BLaER1 treated with 17β-estradiol and CSF1 and Interleukin-3, amounts not matched to agents 10 nM and 100 nM (cell line): ENCODE measurements at regions not wholly inside any gene's neighbourhood (a gene's known extent, or its start where the extent isn't known, plus 50 kb on each side); places are given as distances from the start of the nearest gene placed in this dataset.

Experiments
- H3K27ac ChIP-seq, 11 experiments: shearing (Covaris generic); formaldehyde crosslinking; 2 replicates each; pipeline ENCODE4 v1.8.1; 2022
- H3K27me3 ChIP-seq, 11 experiments: shearing (Covaris generic); formaldehyde crosslinking; 2 replicates each; pipeline ENCODE4 v1.8.1; 2022
- H3K36me3 ChIP-seq, 11 experiments: shearing (Covaris generic); formaldehyde crosslinking; 2 replicates each; pipeline ENCODE4 v1.8.1; 2022
- H3K4me1 ChIP-seq, 10 experiments: shearing (Covaris generic); formaldehyde crosslinking; 2 replicates each; pipeline ENCODE4 v1.8.1; 2022
- H3K4me2 ChIP-seq, 11 experiments: shearing (Covaris generic); formaldehyde crosslinking; 2 replicates each; pipeline ENCODE4 v1.8.1; 2022
- H3K4me3 ChIP-seq, 10 experiments: shearing (Covaris generic); formaldehyde crosslinking; 2 replicates each; pipeline ENCODE4 v1.8.1; 2022
- H3K9ac ChIP-seq, 11 experiments: shearing (Covaris generic); formaldehyde crosslinking; 2 replicates each; pipeline ENCODE4 v1.8.1; 2022
- H3K9me3 ChIP-seq, 11 experiments: shearing (Covaris generic); formaldehyde crosslinking; replicated peaks in 1 of 11; 2 replicates each; pipeline ENCODE4 v1.8.1; 2022
- H4K20me1 ChIP-seq, 11 experiments: shearing (Covaris generic); formaldehyde crosslinking; 2 replicates each; pipeline ENCODE4 v1.8.1; 2022
- Cebpa-rat ChIP-seq, 11 experiments: shearing (Covaris generic); IDR thresholded peaks; 2 replicates each; pipeline ENCODE4 v1.8.1; 2022

DNA sequence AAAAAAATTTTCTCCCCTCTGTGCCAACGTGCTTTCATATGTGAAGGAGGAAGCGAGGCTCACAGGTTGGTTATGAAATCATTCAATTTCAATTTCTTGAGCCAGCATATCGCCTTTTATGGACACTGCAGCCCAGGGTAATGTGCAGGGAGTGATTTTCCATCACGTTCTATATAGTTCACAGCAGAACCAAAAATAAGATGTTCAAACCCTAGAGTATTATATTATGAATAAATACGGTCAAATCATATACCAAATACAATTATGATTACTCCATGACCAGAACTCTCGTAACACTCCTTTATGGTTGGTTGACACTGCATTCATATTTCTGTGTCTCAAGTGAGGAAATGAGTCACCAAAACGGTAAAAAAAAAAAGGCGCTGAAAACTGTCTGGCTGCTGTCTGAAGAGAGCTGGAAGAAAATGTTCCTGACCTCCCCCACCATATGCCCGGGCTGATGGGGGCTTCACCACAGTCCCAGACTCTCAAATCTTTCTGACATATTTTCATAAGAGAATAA, 75.8 kb upstream of the UBAC2 start:
- H3K27ac ChIP-seq: peak overlapping the region in 8 of 11 experiments; percentile 50 to 92 (median 76); a peak in 16 of 22 replicates
- no peaks in the 10 kb centered on the region for H4K20me1 ChIP-seq
- no peaks in the 10 kb centered on the region for H3K36me3 ChIP-seq
- peak overlapping the region; percentile 55 to 90 (median 76) for H3K4me2 ChIP-seq
- H3K4me3 ChIP-seq: peak overlapping the region in 4 of 10 experiments; percentile 6 to 43 (median 30); a peak in 5 of 20 replicates
- H3K27me3 ChIP-seq: peaks cover 0 to 95% (median 0%) of the 10 kb centered on the region in 11 experiments; a peak in 7 of 22 replicates
- peaks cover 17 to 40% (median 32%) of the 10 kb centered on the region in 10 experiments for H3K4me1 ChIP-seq
- peak overlapping the region in 8 of 11 experiments; percentile 7 to 68 (median 56); a peak in 13 of 22 replicates for H3K9ac ChIP-seq
- TF ChIP-seq Cebpa-rat (IDR thresholded peaks at IDR 0.05): peak in 2 of 11 experiments; percentile 23 to 49; a peak in 3 of 22 replicates
- H3K9me3 ChIP-seq: peaks cover 0 to 18% (median 5%) of the 10 kb centered on the region in 11 experiments; a peak in 8 of 22 replicates

- Histone ChIP-seq H3K27ac (peak overlapping the region in 8 of 11 experiments; percentile 50 to 92 (median 76); a peak in 16 of 22 replicates), H3K9ac (peak overlapping the region in 8 of 11 experiments; percentile 7 to 68 (median 56); a peak in 12 of 22 replicates), H3K36me3 (no peaks in the 10 kb centered on the region), H3K4me3 (no peak overlapping the region), H4K20me1 (no peaks in the 10 kb centered on the region; a peak in 1 of 22 replicates), H3K4me2 (peak overlapping the region; percentile 55 to 90 (median 76); a peak in 21 of 22 replicates), H3K27me3 (peaks cover 0 to 98% (median 0%) of the 10 kb centered on the region in 11 experiments; a peak in 7 of 22 replicates), H3K4me1 (peaks cover 17 to 40% (median 32%) of the 10 kb centered on the region in 10 experiments), H3K9me3 (peaks cover 0 to 13% (median 0%) of the 10 kb centered on the region in 11 experiments; a peak in 5 of 22 replicates)
- no peak for TF ChIP-seq Cebpa-rat (IDR thresholded peaks at IDR 0.05)
Measured at GRCh38 chr13:99125326-99125915, 75.2 kb upstream of the UBAC2 start.

- Histone ChIP-seq H3K9me3 (peaks cover 0 to 13% (median 0%) of the 10 kb centered on the region in 11 experiments; a peak in 5 of 22 replicates), H4K20me1 (no peaks in the 10 kb centered on the region; a peak in 1 of 22 replicates), H3K4me2 (no peak overlapping the region), H3K27me3 (peaks cover 0 to 99% (median 0%) of the 10 kb centered on the region in 11 experiments; a peak in 7 of 22 replicates), H3K36me3 (no peaks in the 10 kb centered on the region), H3K9ac (no peak overlapping the region), H3K4me1 (peaks cover 17 to 43% (median 33%) of the 10 kb centered on the region in 10 experiments), H3K4me3 (no peak overlapping the region), H3K27ac (peak overlapping the region in 3 of 11 experiments; percentile 83 to 92 (median 85); a peak in 3 of 22 replicates)
- TF ChIP-seq Cebpa-rat (IDR thresholded peaks at IDR 0.05): no peak
Measured at GRCh38 chr13:99126821-99127220, 73.8 kb upstream of the UBAC2 start.

- Histone ChIP-seq H3K4me2 (peak overlapping the region in 5 of 11 experiments; percentile 10 to 27 (median 16); a peak in 4 of 22 replicates), H3K4me1 (peaks cover 15 to 47% (median 30%) of the 10 kb centered on the region in 10 experiments), H3K27ac (no peak overlapping the region), H3K36me3 (no peaks in the 10 kb centered on the region), H3K27me3 (peaks cover 0 to 99% (median 0%) of the 10 kb centered on the region in 11 experiments; a peak in 7 of 22 replicates), H3K4me3 (no peak overlapping the region), H4K20me1 (peaks cover 0 to 15% (median 0%) of the 10 kb centered on the region in 11 experiments; a peak in 2 of 22 replicates), H3K9me3 (peaks cover 0 to 13% (median 0%) of the 10 kb centered on the region in 11 experiments; a peak in 5 of 22 replicates), H3K9ac (no peak overlapping the region)
- TF ChIP-seq Cebpa-rat (IDR thresholded peaks at IDR 0.05): no peak
Measured at GRCh38 chr13:99129050-99129449, 71.6 kb upstream of the UBAC2 start.

DNA sequence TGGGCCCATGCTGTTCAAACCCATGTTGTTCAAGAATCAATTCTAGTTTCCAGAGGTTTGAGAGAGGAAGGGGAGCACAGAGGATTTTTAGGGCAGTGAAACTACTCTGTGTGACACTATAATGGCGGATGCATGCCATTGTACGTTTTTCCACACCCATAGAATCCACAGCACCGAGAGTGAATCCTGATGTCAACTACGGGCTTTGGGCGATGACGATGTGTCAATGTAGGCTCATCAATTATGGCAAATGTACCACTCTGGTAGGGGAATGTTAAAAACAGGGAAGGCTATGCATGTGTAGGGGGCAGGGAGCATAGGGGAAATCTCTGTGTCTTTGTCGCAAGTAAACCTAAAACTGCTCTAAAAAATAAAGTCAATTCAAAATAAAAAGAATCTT, 70.7 kb upstream of the UBAC2 start:
- no peak for TF ChIP-seq Cebpa-rat (IDR thresholded peaks at IDR 0.05)
- H3K27ac ChIP-seq: no peak overlapping the region
- peaks cover 6 to 38% (median 21%) of the 10 kb centered on the region in 10 experiments for H3K4me1 ChIP-seq
- H3K4me2 ChIP-seq: no peak overlapping the region
- peaks cover 0 to 13% (median 0%) of the 10 kb centered on the region in 11 experiments; a peak in 5 of 22 replicates for H3K9me3 ChIP-seq
- H3K36me3 ChIP-seq: no peaks in the 10 kb centered on the region
- peaks cover 0 to 15% (median 0%) of the 10 kb centered on the region in 11 experiments; a peak in 2 of 22 replicates for H4K20me1 ChIP-seq
- no peak overlapping the region for H3K4me3 ChIP-seq
- H3K27me3 ChIP-seq: peaks cover 0 to 99% (median 0%) of the 10 kb centered on the region in 11 experiments; a peak in 7 of 22 replicates
- no peak overlapping the region for H3K9ac ChIP-seq

GRCh38 chr13:99131410-99131809, 69.2 kb upstream of the UBAC2 start:
- Histone ChIP-seq H3K4me3 (no peak overlapping the region), H4K20me1 (peaks cover 0 to 27% (median 0%) of the 10 kb centered on the region in 11 experiments; a peak in 3 of 22 replicates), H3K27me3 (peaks cover 0 to 100% (median 0%) of the 10 kb centered on the region in 11 experiments; a peak in 8 of 22 replicates), H3K4me2 (peak overlapping the region in 3 of 11 experiments; percentile 12 to 71 (median 60); a peak in 4 of 22 replicates), H3K4me1 (peaks cover 0 to 30% (median 11%) of the 10 kb centered on the region in 10 experiments; a peak in 11 of 20 replicates), H3K9ac (no peak overlapping the region), H3K9me3 (peaks cover 0 to 10% (median 0%) of the 10 kb centered on the region in 11 experiments; a peak in 5 of 22 replicates), H3K36me3 (no peaks in the 10 kb centered on the region), H3K27ac (no peak overlapping the region)
- no peak for TF ChIP-seq Cebpa-rat (IDR thresholded peaks at IDR 0.05)

- no peak overlapping the region; a peak in 1 of 22 replicates for H3K9ac ChIP-seq
- H3K27ac ChIP-seq: no peak overlapping the region; a peak in 1 of 22 replicates
- TF ChIP-seq Cebpa-rat (IDR thresholded peaks at IDR 0.05): no peak
- H4K20me1 ChIP-seq: peaks cover 0 to 36% (median 0%) of the 10 kb centered on the region in 11 experiments; a peak in 4 of 22 replicates
- peaks cover 0 to 100% (median 0%) of the 10 kb centered on the region in 11 experiments; a peak in 8 of 22 replicates for H3K27me3 ChIP-seq
- H3K4me1 ChIP-seq: peaks cover 0 to 30% (median 11%) of the 10 kb centered on the region in 10 experiments; a peak in 11 of 20 replicates
- peaks cover 0 to 10% (median 0%) of the 10 kb centered on the region in 11 experiments; a peak in 5 of 22 replicates for H3K9me3 ChIP-seq
- H3K36me3 ChIP-seq: no peaks in the 10 kb centered on the region
- peak overlapping the region in 7 of 11 experiments; percentile 12 to 71 (median 40); a peak in 13 of 22 replicates for H3K4me2 ChIP-seq
- no peak overlapping the region for H3K4me3 ChIP-seq
Measured at GRCh38 chr13:99132295-99132835, 68.3 kb upstream of the UBAC2 start.

DNA sequence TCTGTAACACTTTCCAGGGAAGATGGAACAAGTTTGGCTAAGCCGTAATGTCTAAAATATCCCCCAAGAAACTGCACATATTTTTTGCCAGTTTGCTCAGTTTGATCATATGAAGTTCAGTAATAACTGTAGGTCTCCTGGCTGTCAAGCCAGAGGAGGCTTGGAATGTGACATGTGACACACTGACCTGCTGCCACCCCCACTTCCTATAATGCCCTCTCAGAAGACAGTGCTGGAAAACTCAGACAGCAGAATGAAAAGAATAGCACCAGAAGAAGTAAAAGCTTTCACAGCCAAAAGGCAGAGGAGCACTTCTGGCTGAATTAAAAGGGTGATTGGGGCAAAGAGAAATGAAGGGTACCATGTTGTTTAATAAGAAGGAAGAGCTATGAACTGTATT, 67.4 kb upstream of the UBAC2 start:
- TF ChIP-seq Cebpa-rat (IDR thresholded peaks at IDR 0.05): no peak
- no peak overlapping the region; a peak in 1 of 22 replicates for H3K27ac ChIP-seq
- no peaks in the 10 kb centered on the region for H3K36me3 ChIP-seq
- peaks cover 0 to 30% (median 11%) of the 10 kb centered on the region in 10 experiments; a peak in 11 of 20 replicates for H3K4me1 ChIP-seq
- H3K4me2 ChIP-seq: peak overlapping the region in 2 of 11 experiments; percentile 39 to 60; a peak in 3 of 22 replicates
- peaks cover 0 to 10% (median 0%) of the 10 kb centered on the region in 11 experiments; a peak in 5 of 22 replicates for H3K9me3 ChIP-seq
- H3K27me3 ChIP-seq: peaks cover 0 to 100% (median 0%) of the 10 kb centered on the region in 11 experiments; a peak in 9 of 22 replicates
- H3K9ac ChIP-seq: no peak overlapping the region
- no peak overlapping the region for H3K4me3 ChIP-seq
- peaks cover 0 to 38% (median 0%) of the 10 kb centered on the region in 11 experiments; a peak in 4 of 22 replicates for H4K20me1 ChIP-seq
